Panc1 (cell line): ENCODE measurements at regions not wholly inside any gene's neighbourhood (a gene's known extent, or its start where the extent isn't known, plus 50 kb on each side); places are given as distances from the start of the nearest gene placed in this dataset.
A peak's percentile ranks its signal among the peaks of the same experiment; 100 is the strongest.

Experiments used
- ATAC-seq: fragments of 200-7000 bp; cut with Tn5 transposase; 2 replicates; pipeline ENCODE4 v1.9.1; 2020; ENCODE audit warnings: mild to moderate bottlenecking, moderate library complexity
- BruUV-seq: library from RNA; stranded (reverse); fragments of 400-500 nt; replicated peaks from 2 replicates; lab custom pipeline; 2021; lab: Mats Ljungman, UMichigan
- CTCF ChIA-PET: fragments of 300-600 bp; sonication (Branson Sonifier 250); formaldehyde crosslinking; loops from one replicate; lab custom pipeline; 2022; ENCODE audit warnings: antibody characterized with exemption; lab: Charles Lee
- POLR2A ChIA-PET: fragments of 300-600 bp; sonication (Branson Sonifier 250); formaldehyde crosslinking; loops from one replicate; lab custom pipeline; 2022; ENCODE audit warnings: antibody characterized with exemption; lab: Charles Lee
- DNase-seq: peaks from one replicate; pipeline ENCODE4 v3.0.0-alpha.2; 2010; ENCODE audit warnings: low read depth, low spot score
- H3K27ac ChIP-seq: 2 replicates; pipeline ENCODE4 v1.5.1; 2011; ENCODE audit warnings: mild to moderate bottlenecking, low read length, inconsistent platforms
- H3K27me3 ChIP-seq: fragments of 200-500 bp; sonication (Bioruptor generic); 2 replicates; pipeline ENCODE4 v1.6.0; 2014; ENCODE audit warnings: low read length, inconsistent platforms; ENCODE audit not compliant: control insufficient read depth, insufficient read depth
- H3K36me3 ChIP-seq: fragments of 200-500 bp; sonication (Bioruptor generic); 2 replicates; pipeline ENCODE4 v1.5.1; 2014; ENCODE audit warnings: inconsistent platforms, mild to moderate bottlenecking, low read length, moderate library complexity; ENCODE audit not compliant: control insufficient read depth, insufficient read depth
- H3K4me1 ChIP-seq: 2 replicates; pipeline ENCODE4 v1.5.1; 2011; ENCODE audit warnings: inconsistent platforms, mild to moderate bottlenecking, low read length, moderate library complexity; ENCODE audit not compliant: control insufficient read depth, insufficient read depth
- H3K4me3 ChIP-seq, 2 experiments: 2 replicates each; pipeline ENCODE4 v1.5.1; 2011 to 2012; ENCODE audit warnings: low read depth in 2 of 2, low read length in 2 of 2, mild to moderate bottlenecking in 2 of 2, inconsistent platforms in 1 of 2, moderate library complexity in 1 of 2
- H3K9me3 ChIP-seq: fragments of 200-500 bp; sonication (Bioruptor generic); 2 replicates; pipeline ENCODE4 v1.5.1; 2014; ENCODE audit warnings: low read depth, mild to moderate bottlenecking, inconsistent platforms, low read length, moderate library complexity; ENCODE audit not compliant: control insufficient read depth, insufficient read depth
- POLR2AphosphoS5 ChIP-seq: IDR thresholded peaks from 2 replicates; pipeline ENCODE4 v1.6.1; 2012; ENCODE audit warnings: mild to moderate bottlenecking, low read depth, low read length, moderate library complexity
- REST ChIP-seq, 2 experiments: IDR thresholded peaks; 2 replicates each; pipeline ENCODE4 v1.6.1; 2011 to 2012; ENCODE audit warnings: low read depth in 2 of 2, control low read depth in 1 of 2, low read length in 1 of 2, mild to moderate bottlenecking in 1 of 2, moderate library complexity in 1 of 2; ENCODE audit not compliant: insufficient read depth in 1 of 2
- SIN3A ChIP-seq: IDR thresholded peaks from 2 replicates; pipeline ENCODE4 v1.6.1; 2012; ENCODE audit warnings: low read depth, mild to moderate bottlenecking, low read length, moderate library complexity, borderline replicate concordance; ENCODE audit not compliant: insufficient read depth
- TCF7L2 ChIP-seq: IDR thresholded peaks from 2 replicates; pipeline ENCODE4 v1.6.1; 2011; ENCODE audit warnings: mild to moderate bottlenecking, low read depth, low read length, inconsistent platforms
- in situ Hi-C: cut with HindIII; loops from 2 replicates; pipeline ENCODE4 v1.10.0; 2016; ENCODE audit warnings: low sequenced_read_pairs, low pct_unique_long_range_greater_than_20kb
- intact Hi-C: fragments of 100-400 bp; cut with micrococcal nuclease; formaldehyde crosslinking; loops from one replicate; pipeline ENCODE4 v1.10.0; 2022; ENCODE audit not compliant: unreplicated experiment
- TF ChIP-seq, protein P1 (sequence below): fragments of 450-650 bp; IDR thresholded peaks from 2 replicates; pipeline ENCODE4 v1.5.1; 2017; ENCODE audit warnings: mild to moderate bottlenecking

GRCh38 chr20:53723621-53724020, 130.0 kb upstream of the ZNF217 start:
- ChIA-PET POLR2A (no interaction called here), CTCF (no interaction called here)
- no peak for DNase-seq
- Histone ChIP-seq H3K27ac (peak overlapping the region; percentile 77), H3K4me3 (no peak overlapping the region), H3K36me3 (no peaks in the 10 kb centered on the region), H3K9me3 (no peaks in the 10 kb centered on the region), H3K4me1 (peaks cover 7% of the 10 kb centered on the region), H3K27me3 (no peaks in the 10 kb centered on the region)
- TF ChIP-seq, protein P1, sequence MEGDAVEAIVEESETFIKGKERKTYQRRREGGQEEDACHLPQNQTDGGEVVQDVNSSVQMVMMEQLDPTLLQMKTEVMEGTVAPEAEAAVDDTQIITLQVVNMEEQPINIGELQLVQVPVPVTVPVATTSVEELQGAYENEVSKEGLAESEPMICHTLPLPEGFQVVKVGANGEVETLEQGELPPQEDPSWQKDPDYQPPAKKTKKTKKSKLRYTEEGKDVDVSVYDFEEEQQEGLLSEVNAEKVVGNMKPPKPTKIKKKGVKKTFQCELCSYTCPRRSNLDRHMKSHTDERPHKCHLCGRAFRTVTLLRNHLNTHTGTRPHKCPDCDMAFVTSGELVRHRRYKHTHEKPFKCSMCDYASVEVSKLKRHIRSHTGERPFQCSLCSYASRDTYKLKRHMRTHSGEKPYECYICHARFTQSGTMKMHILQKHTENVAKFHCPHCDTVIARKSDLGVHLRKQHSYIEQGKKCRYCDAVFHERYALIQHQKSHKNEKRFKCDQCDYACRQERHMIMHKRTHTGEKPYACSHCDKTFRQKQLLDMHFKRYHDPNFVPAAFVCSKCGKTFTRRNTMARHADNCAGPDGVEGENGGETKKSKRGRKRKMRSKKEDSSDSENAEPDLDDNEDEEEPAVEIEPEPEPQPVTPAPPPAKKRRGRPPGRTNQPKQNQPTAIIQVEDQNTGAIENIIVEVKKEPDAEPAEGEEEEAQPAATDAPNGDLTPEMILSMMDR: no peak
- no peak for TF ChIP-seq REST (IDR thresholded peaks at IDR 0.05; ENCODE audit: insufficient read depth in 1 of 2, low read depth in 2 of 2, low read length in 1 of 2)
- no peak for TF ChIP-seq SIN3A
- no peak for ATAC-seq
- intact Hi-C loops: no loop called here
- in situ Hi-C loops: no loop called here
- no TSS peak for BruUV-seq

GRCh38 chr20:53723045-53723444, 129.4 kb upstream of the ZNF217 start:
- CTCF ChIA-PET: no interaction called here
- ATAC-seq (peak; percentile 66), DNase-seq (no peak)
- POLR2A ChIA-PET: interaction anchor here (0.6 to 0.7 kb wide), 2 partner anchors 129 to 554 kb away, joined by 4 to 13 read pairs; no protein-coding TSS in a partner anchor
- in situ Hi-C loops: no loop called here
- no TSS peak for BruUV-seq
- Histone ChIP-seq H3K36me3 (no peaks in the 10 kb centered on the region), H3K27me3 (no peaks in the 10 kb centered on the region), H3K27ac (peak overlapping the region; percentile 77), H3K9me3 (no peaks in the 10 kb centered on the region), H3K4me3 (no peak overlapping the region), H3K4me1 (peaks cover 7% of the 10 kb centered on the region)
- TF ChIP-seq, protein P1: no peak
- TF ChIP-seq REST (IDR thresholded peaks at IDR 0.05; ENCODE audit: insufficient read depth in 1 of 2, low read depth in 2 of 2, low read length in 1 of 2) (no peak), TCF7L2 (no peak), SIN3A (no peak), POLR2AphosphoS5 (no peak)
- intact Hi-C loops: no loop called here
